ENCODE measurements at regions not wholly inside any gene's neighbourhood (a gene's known extent, or its start where the extent isn't known, plus 50 kb on each side); places are given as distances from the start of the nearest gene placed in this dataset.

- peak; percentile 6 for DNase-seq
Measured at GRCh38 chr6:128827675-128828464, 55.1 kb upstream of the LAMA2 start.

DNA sequence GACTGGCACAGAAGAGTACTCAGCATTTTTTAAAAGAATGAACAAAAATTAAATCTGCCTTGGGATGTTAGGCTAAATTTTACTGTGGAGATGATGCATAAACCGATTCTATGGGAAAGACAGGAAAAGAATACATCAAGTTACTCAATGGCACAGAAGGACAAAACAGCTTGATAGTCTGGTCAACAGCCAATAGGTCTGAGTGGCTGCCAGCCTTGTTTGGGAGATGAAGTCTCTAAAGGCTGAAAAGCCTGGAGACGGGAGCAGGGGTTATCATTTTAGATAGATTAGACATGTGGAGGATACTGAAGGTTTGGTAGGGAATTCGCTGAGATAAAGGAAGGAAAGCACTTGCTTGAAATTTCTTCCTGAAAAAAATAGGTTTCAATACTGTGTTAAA lies 56.3 kb upstream of the LAMA2 start:
- DNase-seq = no peak

DNA sequence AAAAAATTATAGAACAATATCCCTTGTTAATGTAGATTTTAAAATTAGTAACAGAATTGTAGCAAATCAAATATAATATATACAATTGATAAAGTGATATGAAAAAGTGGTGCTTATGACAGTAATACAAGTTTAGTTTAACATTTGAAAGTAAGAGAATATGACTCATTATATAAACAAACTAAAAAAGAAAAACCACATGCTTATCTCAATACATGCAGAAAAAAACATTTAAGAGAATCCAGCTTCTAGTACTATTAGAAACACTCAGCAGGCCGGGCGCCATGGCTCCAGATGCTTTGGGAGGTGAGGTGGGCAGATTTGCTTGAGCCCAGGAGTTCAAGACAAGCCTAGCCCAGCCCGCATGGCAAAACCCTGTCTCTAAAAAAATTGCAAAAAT lies 60.7 kb upstream of the LAMA2 start:
- no peak for DNase-seq

- no peak for DNase-seq
Measured at GRCh38 chr6:128821116-128821515, 61.8 kb upstream of the LAMA2 start.

- no peak for DNase-seq
Measured at GRCh38 chr6:128808856-128809255, 74.1 kb upstream of the LAMA2 start.

- DNase-seq = peak; percentile 55
Measured at GRCh38 chr6:128807577-128807976, 75.4 kb upstream of the LAMA2 start.

DNA sequence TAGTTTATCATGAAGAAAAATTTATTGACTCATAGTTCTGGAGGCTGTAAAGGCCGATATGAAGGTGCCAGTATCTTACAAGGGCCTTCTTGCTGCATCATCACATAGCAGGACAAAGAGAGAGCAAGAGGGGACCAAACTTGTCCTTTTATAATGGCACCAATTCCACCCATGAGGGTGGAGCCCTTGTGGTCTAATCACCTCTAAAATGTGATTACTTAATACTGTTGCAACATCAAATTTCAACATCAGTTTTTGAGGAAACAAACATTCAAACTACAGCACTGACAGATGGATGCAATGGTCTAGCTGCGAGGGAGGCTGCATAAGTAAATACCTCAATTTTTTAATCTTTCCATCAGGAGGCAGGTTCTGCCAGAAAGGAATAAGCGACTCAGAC lies 76.7 kb upstream of the LAMA2 start:
- no peak for DNase-seq

DNA sequence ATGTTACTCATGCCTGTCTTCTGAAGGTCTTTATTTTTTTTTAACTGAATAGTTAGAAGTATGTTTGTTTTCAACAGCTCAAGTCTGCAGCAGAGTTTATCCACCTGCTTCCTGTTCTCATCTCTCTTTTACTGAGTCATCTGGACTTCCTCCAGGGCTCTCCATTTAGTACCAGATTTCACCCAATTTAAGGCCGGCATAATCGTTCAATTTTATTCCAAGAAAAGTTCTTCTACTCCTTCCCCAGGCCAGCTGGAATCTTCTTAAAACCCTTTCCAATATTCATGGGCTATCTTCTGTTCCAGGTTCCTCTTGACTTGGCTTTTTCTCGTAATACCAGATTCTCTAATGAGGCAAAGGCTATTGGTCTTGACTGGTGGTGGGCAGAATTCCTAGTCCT lies 79.0 kb upstream of the LAMA2 start:
- no peak for DNase-seq

- DNase-seq = no peak
Measured at GRCh38 chr6:128801621-128802020, 81.3 kb upstream of the LAMA2 start.

DNA sequence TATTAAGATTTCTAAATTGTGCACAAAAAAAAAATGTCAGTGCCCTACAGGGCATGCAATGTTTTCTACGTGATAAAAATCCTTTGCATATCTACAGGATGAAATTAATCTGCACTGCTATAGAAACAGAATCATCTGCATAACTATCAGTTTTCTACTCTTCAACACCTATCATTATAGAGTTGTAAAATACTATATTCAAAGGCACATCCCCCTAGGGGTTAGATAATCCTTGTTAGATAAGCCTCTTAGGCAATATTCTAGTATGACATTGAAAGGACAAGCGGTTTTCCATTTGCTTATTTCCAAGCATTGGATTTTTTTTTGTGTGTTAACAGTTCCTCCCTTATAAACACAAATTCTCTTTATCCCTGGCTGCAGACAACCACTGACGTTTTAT lies 98.7 kb upstream of the LAMA2 start:
- DNase-seq = no peak

DNA sequence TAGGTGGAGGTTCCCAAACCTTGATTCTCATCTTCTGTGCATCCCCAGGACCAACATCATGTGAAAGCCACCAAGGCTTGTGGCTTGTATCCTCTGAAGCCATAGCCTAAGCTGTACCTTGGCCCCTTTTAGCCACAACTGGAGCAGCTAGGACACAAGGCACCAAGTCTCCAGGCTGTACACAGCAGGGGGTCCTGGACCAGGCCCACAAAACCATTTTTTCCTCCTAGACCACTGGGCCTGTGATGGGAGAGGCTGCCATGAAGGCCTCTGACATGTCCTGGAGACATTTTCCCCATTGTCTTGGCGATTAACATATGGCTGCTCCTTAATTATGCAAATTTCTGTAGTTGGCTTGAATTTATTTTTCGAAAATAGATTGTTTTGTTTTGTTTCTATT lies 114.8 kb upstream of the LAMA2 start:
- DNase-seq = no peak

GRCh38 chr6:128767705-128768104 lies 115.2 kb upstream of the LAMA2 start:
- no peak for DNase-seq

DNA sequence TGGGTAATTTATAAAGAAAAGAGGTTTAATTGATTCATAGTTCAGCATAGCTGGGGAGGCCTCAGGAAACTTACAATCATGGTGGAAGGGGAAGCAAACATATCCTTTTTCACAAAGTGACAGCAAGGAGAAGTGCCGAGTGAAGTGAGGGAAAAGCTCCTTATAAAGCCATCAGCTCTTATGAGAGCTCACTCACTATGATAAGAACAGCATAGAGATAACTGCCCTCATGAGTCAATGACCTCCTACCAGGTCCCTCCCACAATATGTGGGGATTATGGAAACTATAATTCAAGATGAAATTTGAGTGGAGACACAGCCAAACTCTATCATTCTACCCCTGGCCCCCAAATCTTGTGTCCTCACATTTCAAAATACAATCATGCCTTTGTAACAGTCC lies 115.8 kb upstream of the LAMA2 start:
- no peak for DNase-seq

DNA sequence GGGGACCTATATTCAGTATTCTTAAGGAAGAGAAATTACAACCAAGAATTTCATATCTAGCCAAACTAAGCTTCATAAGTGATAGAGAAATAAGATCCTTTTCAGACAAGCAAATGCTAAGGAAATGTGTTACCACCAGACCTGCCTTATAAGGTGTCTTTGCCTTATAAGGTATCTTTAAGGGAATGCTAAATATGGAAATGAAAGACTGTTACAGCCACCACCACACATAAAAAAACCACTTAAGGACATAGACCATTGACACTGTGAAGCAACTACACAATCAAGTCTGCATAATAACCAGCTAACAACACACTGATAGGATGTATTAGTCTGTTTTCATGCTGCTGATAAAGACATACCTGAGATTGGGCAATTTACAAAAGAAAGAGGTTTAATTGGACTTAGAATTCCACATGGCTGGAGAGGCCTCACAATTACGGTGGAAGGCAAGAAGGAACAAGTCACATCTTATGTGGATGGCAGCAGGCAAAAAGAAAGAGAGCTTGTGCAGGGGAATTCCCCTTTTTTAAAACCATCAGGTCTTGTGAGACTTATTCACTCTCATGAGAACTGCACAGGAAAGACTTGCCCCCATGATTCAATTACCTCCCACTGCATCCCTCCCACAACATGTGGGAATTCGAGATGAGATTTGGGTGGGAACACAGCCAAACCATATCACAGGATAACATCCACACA lies 119.2 kb upstream of the LAMA2 start:
- no peak for DNase-seq

DNA sequence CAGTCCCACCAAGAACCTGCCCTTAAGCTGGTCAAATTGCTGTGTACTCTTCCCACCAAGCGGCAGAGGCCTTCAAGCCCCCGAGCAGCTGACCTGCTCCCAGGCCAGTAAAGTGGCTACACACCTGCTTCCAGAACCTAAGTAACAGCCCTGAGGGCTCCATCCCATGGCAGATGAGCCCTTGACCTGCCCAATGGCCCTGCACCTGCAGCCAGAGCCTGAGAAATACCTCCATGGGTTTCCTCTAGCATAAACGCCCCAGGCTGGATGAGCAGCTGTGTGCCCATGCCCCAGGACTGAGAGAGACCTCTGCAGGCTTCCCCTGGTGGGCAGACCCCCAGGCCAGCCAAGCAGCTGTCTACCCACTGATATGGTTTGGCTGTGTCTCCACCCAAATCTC lies 123.0 kb upstream of the LAMA2 start:
- DNase-seq = no peak

DNA sequence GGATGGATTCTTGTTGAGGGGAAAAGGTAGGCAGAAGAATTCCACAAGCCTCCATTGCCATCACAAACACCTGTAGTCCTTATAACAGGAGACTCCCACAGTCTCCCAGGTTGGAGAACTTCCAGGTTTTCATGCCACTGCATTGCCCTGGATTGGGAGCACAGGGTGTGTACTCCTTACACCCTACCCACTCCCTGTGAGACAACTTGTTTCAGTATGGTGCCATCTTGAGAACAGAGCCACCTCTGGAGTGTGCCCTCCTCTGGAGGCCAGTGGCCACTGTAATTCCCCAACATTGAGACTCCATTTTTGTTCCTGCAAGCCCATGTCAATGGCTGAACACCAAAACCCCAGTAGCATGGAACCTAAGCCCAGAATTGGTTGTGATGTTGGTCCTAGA lies 123.5 kb upstream of the LAMA2 start:
- DNase-seq = no peak

GRCh38 chr6:128757961-128758360 lies 125.0 kb upstream of the LAMA2 start:
- no peak for DNase-seq

- no peak for DNase-seq
Measured at GRCh38 chr6:128754658-128755256, 128.2 kb upstream of the LAMA2 start.

- no peak for DNase-seq
Measured at GRCh38 chr6:128743974-128744765, 138.8 kb upstream of the LAMA2 start.

DNA sequence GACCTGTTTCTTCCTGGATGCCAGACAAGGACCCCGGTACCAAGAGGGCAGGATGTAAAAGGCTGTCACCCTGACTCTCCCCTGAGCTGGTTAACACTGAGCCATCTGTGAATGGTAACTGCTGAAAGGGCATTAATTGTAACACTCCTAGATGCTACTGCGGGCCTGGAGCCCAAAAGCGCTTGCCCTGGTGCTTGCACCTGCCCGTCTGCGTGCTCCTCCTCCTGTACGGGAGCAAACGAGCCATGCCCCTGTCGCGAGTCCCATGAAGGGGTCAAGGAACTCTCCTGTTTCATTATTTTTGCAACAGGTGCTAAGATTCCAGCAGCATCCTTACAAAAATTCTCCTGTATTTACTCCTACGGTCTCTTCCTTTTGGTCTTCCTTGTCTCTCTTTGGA lies 140.0 kb upstream of the LAMA2 start:
- no peak for DNase-seq

DNA sequence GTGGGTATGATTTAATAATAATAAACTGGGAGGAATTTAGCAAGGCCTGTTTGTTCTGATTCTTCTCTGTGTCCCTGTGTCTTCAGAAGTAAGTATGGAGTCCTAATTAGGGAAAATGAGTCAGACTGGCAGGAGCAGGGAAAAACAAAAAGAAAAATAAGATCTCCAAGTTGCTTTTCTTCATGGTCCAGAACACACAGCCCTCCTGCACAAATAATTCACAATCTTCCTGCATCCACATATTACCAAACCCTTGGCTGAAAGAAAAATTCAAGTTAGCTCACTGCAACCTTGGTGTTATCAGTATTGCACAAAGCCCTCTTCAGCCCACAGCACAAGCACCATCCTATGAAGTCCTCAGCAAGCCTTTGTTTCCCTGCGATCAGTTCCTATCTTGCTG lies 142.0 kb upstream of the LAMA2 start:
- DNase-seq = no peak

GRCh38 chr6:128739112-128739511 lies 143.8 kb upstream of the LAMA2 start:
- no peak for DNase-seq

DNA sequence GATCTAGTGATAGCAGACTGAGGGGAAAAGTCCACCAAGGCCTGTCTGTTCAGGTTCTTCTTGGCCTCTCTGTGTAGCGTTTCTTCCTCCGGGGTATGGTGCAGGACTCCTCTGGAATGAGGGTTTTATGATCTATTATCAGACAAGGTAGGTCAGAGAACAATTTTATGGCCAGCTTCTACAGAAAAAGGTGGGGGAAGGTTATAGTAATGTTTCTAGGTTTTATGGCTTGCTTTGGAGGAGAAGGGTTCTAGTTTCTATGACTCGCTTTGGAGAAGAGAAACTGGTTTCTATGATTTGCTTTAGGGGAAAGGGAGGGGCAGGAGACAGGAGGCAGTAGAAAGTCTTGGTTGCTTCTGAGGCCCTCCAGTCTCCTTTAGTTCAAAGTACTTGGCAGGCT lies 144.8 kb upstream of the LAMA2 start:
- no peak for DNase-seq

Data from fibroblast of skin of scalp (primary cell).